AG20443 (cell line): ENCODE measurements at regions not wholly inside any gene's neighbourhood (a gene's known extent, or its start where the extent isn't known, plus 50 kb on each side); places are given as distances from the start of the nearest gene placed in this dataset.

Experiments used
- DNase-seq: peaks from one replicate; pipeline ENCODE4 v3.0.0; 2012; ENCODE audit warnings: low spot score, mixed read lengths

GRCh38 chr5:117497601-117498000, 923.0 kb upstream of the SEMA6A start:
- no peak for DNase-seq

- DNase-seq, result no peak
Observed at GRCh38 chr5:117496801-117497200, 922.2 kb upstream of the SEMA6A start.

DNA sequence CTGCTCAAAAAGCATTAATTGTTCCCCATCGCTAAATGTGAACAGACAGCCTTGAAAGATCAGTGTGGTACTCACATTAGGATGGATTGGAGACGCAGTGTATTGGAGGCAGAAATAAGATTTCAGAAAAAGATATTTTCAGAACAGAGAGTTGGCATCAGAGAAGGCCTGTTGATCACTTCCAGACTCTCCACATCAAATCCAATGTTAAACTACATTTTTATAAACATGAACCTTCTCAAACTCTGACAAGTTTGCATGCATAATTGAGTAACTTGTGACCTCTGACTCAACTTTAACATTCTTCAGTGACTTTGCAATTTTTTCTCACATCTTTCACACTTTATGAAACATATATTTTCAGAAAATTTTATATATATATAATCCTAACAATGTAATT, 919.6 kb upstream of the SEMA6A start:
- DNase-seq, result no peak

- DNase-seq, result no peak
Observed at GRCh38 chr5:117488976-117489500, 914.4 kb upstream of the SEMA6A start.

GRCh38 chr5:117487556-117487955, 912.9 kb upstream of the SEMA6A start:
- DNase-seq, result no peak

DNA sequence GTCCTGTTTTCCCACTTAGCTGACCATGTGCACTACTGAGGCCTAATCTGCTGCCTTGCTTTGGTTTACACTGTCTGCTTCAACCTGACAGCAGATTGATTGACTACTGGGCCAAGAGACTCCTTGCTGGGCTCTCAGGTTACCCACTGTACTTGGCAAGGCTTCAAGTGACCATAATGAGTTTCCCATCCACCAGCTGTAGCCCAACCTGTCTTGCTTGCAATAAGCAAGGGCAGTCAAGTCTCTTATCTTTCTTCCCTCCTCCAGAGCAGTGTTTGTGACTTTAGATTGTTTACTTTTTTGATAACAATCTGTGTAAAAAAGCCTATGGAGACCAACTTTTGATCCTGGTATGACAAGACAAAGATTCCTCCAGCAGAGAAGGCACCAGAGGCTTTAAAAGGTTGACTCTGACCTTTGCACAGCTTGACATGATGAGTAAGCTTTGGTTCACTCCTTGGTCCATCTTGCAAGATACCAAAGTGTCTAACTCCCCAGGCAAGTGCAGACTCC, 912.3 kb upstream of the SEMA6A start:
- DNase-seq, result no peak

DNA sequence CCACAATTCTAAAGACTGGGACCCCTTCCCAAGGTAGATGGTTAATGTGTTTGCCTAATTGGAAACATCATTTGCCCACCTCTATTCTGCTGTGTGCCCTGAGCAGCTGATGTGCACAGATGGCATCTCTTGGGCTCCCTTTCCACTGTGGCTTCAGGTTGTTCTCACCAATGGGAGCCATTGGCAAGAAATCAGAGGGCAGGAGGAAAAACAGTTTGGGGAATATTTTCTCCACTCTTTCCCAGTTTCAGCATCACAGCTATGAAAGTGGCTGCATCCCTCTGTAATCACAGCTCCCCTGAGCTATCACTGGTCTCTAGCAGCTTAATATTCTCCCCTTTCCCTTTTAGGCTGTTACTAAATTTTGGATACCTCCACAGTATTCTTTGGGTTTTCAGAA, 911.6 kb upstream of the SEMA6A start:
- DNase-seq, result no peak

GRCh38 chr5:117475919-117476318, 901.3 kb upstream of the SEMA6A start:
- no peak for DNase-seq

DNA sequence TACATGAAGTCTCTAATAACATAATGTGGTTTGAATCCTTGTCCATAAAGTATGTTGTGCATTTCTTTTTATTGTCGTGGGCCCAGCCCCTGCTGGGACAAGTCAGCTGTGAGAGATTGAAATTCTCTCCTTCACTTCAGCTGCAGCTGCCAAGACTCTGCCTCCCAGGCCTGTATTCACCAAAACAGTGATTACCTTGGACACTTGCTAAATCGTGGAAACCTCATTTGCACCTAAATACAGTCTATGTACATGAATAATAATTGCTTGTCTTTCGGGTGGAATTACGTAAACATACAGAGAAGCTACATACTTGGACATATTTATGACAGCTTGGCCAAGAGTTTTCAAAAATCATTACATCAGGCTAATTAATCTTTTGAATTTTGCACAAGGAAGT, 898.5 kb upstream of the SEMA6A start:
- no peak for DNase-seq

GRCh38 chr5:117463881-117464570, 889.4 kb upstream of the SEMA6A start:
- DNase-seq, result no peak

- no peak for DNase-seq
Observed at GRCh38 chr5:117461966-117462365, 887.3 kb upstream of the SEMA6A start.

DNA sequence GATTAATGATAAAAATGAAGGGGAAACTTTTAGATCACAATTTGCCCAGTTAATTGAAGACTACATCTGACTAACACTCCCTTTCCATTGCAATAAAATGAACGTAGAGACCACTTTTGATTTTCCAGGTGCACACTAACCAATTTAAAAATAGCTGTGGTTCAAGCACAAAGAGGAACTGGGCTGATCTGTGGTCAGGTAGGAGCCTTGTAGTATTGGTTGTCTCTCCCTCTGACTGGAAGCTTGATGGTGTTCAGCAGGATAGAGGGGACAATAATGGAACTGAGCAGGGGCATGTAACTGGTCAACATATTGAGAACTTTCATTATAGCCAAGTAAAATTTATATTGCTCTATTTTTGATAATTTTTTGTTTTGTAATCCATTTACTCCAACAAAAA, 886.8 kb upstream of the SEMA6A start:
- no peak for DNase-seq

- DNase-seq, result no peak
Observed at GRCh38 chr5:117457656-117458055, 883.0 kb upstream of the SEMA6A start.

GRCh38 chr5:117456866-117457470, 882.3 kb upstream of the SEMA6A start:
- DNase-seq, result no peak

DNA sequence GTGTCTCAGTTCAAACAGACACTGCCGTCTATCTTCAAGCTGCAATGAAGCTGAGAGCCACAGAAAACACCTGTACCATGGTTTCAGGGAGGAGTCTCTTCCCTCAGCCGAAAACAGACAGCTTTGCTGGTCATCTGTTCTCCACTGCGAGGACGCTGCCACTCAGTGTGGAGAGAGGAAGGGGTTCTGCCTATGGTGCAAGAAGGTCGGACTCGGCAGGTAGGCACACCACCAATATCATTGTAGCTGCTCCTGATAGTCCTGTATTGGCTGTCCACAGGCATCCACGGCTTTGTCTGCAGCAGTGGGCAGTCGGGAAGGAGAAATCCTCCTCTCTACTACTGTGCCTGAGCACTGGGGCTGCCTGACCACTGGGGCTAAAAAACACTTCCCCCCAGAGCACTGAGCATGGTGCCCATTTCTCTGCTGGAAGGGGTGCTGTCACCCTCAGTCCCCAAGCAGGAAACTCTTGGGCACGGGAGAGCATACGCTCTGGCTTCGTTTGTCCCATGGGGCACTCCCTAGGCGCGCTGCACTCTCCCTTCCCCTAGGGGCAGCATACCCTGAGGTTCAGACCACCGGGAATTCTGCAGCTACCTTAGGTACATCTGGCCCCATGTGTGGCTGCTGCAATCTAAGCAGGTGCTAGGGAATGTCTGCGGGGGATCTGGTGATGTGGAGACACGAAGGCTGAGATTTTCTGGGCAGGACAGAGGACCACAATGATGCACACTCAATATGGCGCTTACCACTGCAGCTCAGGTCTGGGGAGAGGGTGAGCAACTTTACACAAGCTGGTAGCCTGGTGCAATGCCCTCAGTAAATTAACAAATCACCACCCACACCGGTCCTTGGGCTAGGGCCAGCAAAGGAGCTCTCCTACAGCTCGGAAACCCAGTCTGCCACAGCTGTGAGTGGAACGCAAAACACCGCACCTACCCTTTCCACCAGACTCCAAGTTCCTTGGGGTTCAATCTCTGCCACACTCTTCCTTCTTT, 880.9 kb upstream of the SEMA6A start:
- DNase-seq, result peak; percentile 5

GRCh38 chr5:117454716-117455212, 880.1 kb upstream of the SEMA6A start:
- DNase-seq, result peak; percentile 7

GRCh38 chr5:117436846-117437245, 862.2 kb upstream of the SEMA6A start:
- DNase-seq, result no peak

DNA sequence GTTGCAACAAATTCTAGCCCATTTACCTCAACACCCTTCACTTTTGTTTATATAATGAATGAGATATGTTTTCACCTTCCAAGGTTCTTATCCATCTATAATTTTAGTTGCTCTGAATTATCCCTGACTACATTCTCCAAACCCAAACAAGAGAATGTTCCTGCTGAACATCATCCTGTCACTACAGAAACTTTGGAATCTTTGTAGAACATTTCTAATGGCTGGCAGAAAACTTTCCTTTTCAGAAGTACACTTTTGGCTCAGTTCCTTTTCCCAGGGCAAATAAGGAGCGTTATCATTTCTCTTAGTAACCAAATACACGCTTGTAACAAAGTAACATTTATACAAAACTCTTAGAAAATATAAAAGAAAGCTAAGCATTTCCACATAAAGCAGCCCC, 860.6 kb upstream of the SEMA6A start:
- no peak for DNase-seq

GRCh38 chr5:117434254-117434653, 859.6 kb upstream of the SEMA6A start:
- DNase-seq, result no peak

DNA sequence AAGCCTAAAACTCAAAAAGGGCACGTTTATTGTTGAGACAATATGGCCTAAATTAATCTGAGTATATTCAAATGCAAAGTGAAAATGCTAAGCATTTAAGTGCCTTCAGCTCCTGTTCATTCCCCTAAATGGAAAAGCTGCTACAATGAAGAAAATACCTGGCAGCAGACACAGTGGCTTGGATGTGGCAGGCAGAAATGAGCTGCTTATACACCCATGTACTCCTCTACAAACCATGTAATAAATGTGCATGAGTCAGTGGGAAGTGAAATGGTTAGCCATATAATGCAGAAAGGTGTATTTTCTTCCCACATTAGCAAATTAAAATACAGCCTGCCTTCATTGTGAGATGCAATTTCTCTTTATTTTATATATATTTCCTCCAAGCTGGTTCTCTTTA, 859.2 kb upstream of the SEMA6A start:
- no peak for DNase-seq

GRCh38 chr5:117431091-117431490, 856.5 kb upstream of the SEMA6A start:
- no peak for DNase-seq

GRCh38 chr5:117425163-117425562, 850.5 kb upstream of the SEMA6A start:
- DNase-seq, result no peak
